Heart left ventricle (tissue), 16 donors: ENCODE measurements at regions not wholly inside any gene's neighbourhood (a gene's known extent, or its start where the extent isn't known, plus 50 kb on each side); places are given as distances from the start of the nearest gene placed in this dataset.

ENCODE experiments used
- ATAC-seq, 4 donors: fragments of 200-7000 bp; cut with Tn5 transposase; one replicate each; pipeline ENCODE4 v1.9.1; 2020 to 2022; ENCODE audit warnings: moderate library complexity in 4 of 4, mild to moderate bottlenecking in 3 of 4, moderate number of reproducible peaks in 1 of 4
- DNase-seq, 5 donors: peaks; one replicate each; pipeline ENCODE4 v3.0.0-alpha.2; 2020
- H3K27ac ChIP-seq, 12 donors: fragments of 200-600 bp; sonication (generic) in 4 of 12; one replicate each; pipeline versions ENCODE4 v1.5.0 to v1.8.0; 2016 to 2022; ENCODE audit warnings: mild to moderate bottlenecking in 2 of 12
- H3K27me3 ChIP-seq, 9 donors: fragments of 200-600 bp; sonication (generic) in 2 of 9; one replicate each; pipeline versions ENCODE4 v1.5.1 to v1.8.0; 2016 to 2022; ENCODE audit warnings: mild to moderate bottlenecking in 3 of 9
- H3K36me3 ChIP-seq, 9 donors: fragments of 200-600 bp; sonication (generic) in 2 of 9; one replicate each; pipeline versions ENCODE4 v1.5.0 to v1.8.0; 2018 to 2022; ENCODE audit warnings: mild to moderate bottlenecking in 2 of 9
- H3K4me1 ChIP-seq, 12 donors: fragments of 200-600 bp; sonication (generic) in 4 of 12; one replicate each; pipeline versions ENCODE4 v1.5.0 to v1.8.0; 2016 to 2022; ENCODE audit warnings: mild to moderate bottlenecking in 3 of 12
- H3K4me3 ChIP-seq, 12 donors: fragments of 200-600 bp; sonication (generic) in 4 of 12; one replicate each; pipeline versions ENCODE4 v1.5.0 to v1.8.0; 2017 to 2022; ENCODE audit warnings: mild to moderate bottlenecking in 9 of 12, moderate library complexity in 4 of 12
- H3K9me3 ChIP-seq, 12 donors: fragments of 200-600 bp; sonication (generic) in 4 of 12; one replicate each; pipeline versions ENCODE4 v1.5.0 to v1.8.0; 2016 to 2022; ENCODE audit warnings: mild to moderate bottlenecking in 1 of 12
- POLR2A ChIP-seq, 2 donors: fragments of 450-650 bp; IDR thresholded peaks; one replicate each; pipeline ENCODE4 v1.6.1; 2017; ENCODE audit warnings: antibody characterized with exemption in 2 of 2, mild to moderate bottlenecking in 2 of 2, moderate library complexity in 2 of 2
- WGBS, 4 donors: extraction: QIAGEN DNeasy Blood & Tissue Kit in 2 of 4; methylation state at CpG; one replicate each; pipeline versions ENCODE4 v1.1.5 to v1.1.7; 2013 to 2018; 5-methylcytosine and 5-hydroxymethylcytosine counted together
- intact Hi-C, 10 donors: fragments of 100-400 bp; cut with DNase I; formaldehyde crosslinking; loops; one replicate each; pipeline versions ENCODE4 v1.11.1 to v1.14.2; 2022
- TF ChIP-seq, protein P1 (sequence below), 12 donors: fragments of 200-600 bp; sonication (generic) in 4 of 12; IDR thresholded peaks; one replicate each; pipeline versions ENCODE4 v1.5.0 to v1.8.0; 2018 to 2022; ENCODE audit warnings: antibody characterized with exemption in 12 of 12, mild to moderate bottlenecking in 5 of 12
- donor health status: ischemic (EF 13 %, LVEDD 7.1; RV severe dilation, severe dysfunction).
- donor health status: healthy with polysubstance abuse.
- donor health status: DM: no; HTN: yes; CAD: no.
- donor health status: DM: no; HTN: no; CAD: no.
- donor health status: ischemic (EF 25% LVEDD 6.9; RV normal size, moderate dysfunction).
- donor health status: ischemic (EF 25% LVEDD 5.7; RV mildly dilated, moderate dysfunction).
- donor health status: healthy.
- donor health status: DM: yes; HTN: yes; CAD: no.
- donor health status: ischemic (EF 35%, LVEDD 5.7; RV mildly dilated, moderate dysfunction).
- donor health status: nonischemic (EF 11% LVEDD 7.7; RV severe dilation, severe dysfunction).
- donor health status: DM: yes; HTN: yes; CAD: no.
- donor health status: PGD.
- donor health status: ischemic (EF 29% LVEDD 5.4; RV normal size, mild dysfunction).
- donor health status: nonischemic (EF 23%, LVEDD 6.1; RV moderate dilation, normal function).

GRCh38 chrX:10944136-10944885 lies 166.8 kb upstream of the HCCS start:
- H3K27ac ChIP-seq, result no peak overlapping the region
- no peak for ATAC-seq
- H3K27me3 ChIP-seq, result no peaks in the 10 kb centered on the region
- TF ChIP-seq, protein P1, sequence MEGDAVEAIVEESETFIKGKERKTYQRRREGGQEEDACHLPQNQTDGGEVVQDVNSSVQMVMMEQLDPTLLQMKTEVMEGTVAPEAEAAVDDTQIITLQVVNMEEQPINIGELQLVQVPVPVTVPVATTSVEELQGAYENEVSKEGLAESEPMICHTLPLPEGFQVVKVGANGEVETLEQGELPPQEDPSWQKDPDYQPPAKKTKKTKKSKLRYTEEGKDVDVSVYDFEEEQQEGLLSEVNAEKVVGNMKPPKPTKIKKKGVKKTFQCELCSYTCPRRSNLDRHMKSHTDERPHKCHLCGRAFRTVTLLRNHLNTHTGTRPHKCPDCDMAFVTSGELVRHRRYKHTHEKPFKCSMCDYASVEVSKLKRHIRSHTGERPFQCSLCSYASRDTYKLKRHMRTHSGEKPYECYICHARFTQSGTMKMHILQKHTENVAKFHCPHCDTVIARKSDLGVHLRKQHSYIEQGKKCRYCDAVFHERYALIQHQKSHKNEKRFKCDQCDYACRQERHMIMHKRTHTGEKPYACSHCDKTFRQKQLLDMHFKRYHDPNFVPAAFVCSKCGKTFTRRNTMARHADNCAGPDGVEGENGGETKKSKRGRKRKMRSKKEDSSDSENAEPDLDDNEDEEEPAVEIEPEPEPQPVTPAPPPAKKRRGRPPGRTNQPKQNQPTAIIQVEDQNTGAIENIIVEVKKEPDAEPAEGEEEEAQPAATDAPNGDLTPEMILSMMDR (IDR thresholded peaks at IDR 0.05), result no peak
- TF ChIP-seq POLR2A (IDR thresholded peaks at IDR 0.05), result no peak
- H3K4me3 ChIP-seq, result no peak overlapping the region
- no peak for DNase-seq
- H3K9me3 ChIP-seq, result no peaks in the 10 kb centered on the region
- WGBS, 4 donors, result 62 to 90% (median 79%) methylated on average over 8 of the region's 8 CpGs
- H3K36me3 ChIP-seq, result no peaks in the 10 kb centered on the region
- intact Hi-C loops, result no loop called here
- H3K4me1 ChIP-seq, result no peaks in the 10 kb centered on the region

DNA sequence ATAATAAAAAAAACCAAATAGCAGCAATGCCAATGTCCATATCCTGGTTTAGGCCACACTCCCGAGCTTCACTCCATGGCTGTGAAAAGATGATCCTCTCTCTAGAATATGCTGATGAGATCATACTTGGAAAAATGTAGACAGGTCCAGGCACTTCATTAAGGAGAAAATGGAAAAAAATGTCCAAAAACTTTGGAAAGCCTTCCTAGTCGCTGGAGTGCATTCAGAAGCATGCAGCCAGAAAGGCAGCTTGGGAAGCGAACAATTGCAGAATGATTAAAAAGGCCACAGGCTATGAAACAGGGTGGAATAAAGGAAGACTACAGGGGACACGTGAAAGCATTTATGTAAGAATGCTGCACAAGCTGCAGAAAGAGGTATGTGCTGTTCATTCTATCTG lies 165.6 kb upstream of the HCCS start:
- 53 to 82% (median 66%) methylated on average over 4 of the region's 4 CpGs for WGBS, 4 donors
- intact Hi-C loops, result no loop called here
- H3K4me1 ChIP-seq, result no peaks in the 10 kb centered on the region
- no peaks in the 10 kb centered on the region for H3K27me3 ChIP-seq
- no peak overlapping the region for H3K27ac ChIP-seq
- H3K9me3 ChIP-seq, result no peaks in the 10 kb centered on the region
- no peaks in the 10 kb centered on the region for H3K36me3 ChIP-seq
- no peak for TF ChIP-seq POLR2A (IDR thresholded peaks at IDR 0.05)
- TF ChIP-seq, protein P1 (IDR thresholded peaks at IDR 0.05), result no peak
- DNase-seq (no peak), ATAC-seq (peak in 1 of 4 donors; percentile 47)
- H3K4me3 ChIP-seq, result no peak overlapping the region

DNA sequence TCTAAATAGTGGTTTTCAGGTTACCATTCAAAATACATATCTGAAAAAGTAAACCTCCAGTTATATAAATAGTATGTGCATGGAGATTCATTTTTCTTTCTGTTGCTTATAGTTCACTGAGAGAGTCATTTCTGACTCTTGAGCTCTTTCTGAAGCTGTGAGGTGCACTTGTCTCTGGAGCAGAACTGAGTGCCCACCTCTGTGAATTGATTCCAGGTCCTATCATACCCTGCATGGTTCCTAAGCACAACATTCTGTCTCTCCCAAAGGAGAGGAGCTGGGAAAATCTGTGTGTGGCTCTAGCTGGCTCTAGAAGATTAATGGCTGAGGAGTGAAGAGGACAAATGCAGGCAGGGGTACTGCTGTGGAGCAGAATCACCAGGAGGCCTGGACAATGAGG lies 161.6 kb upstream of the HCCS start:
- no peak for TF ChIP-seq POLR2A (IDR thresholded peaks at IDR 0.05)
- TF ChIP-seq, protein P1 (IDR thresholded peaks at IDR 0.05), result no peak
- Histone ChIP-seq H3K27me3 (no peaks in the 10 kb centered on the region), H3K36me3 (no peaks in the 10 kb centered on the region), H3K27ac (no peak overlapping the region), H3K4me3 (no peak overlapping the region), H3K4me1 (no peaks in the 10 kb centered on the region), H3K9me3 (peaks cover 0 to 12% (median 0%) of the 10 kb centered on the region in 12 donors)
- DNase-seq (no peak), ATAC-seq (no peak)
- intact Hi-C loops, result no loop called here

- no peak for DNase-seq
- TF ChIP-seq, protein P1 (IDR thresholded peaks at IDR 0.05), result no peak
- no peak for TF ChIP-seq POLR2A (IDR thresholded peaks at IDR 0.05)
- H3K4me3 ChIP-seq, result no peak overlapping the region
- peaks cover 0 to 34% (median 9%) of the 10 kb centered on the region in 12 donors for H3K9me3 ChIP-seq
- H3K36me3 ChIP-seq, result no peaks in the 10 kb centered on the region
- H3K27me3 ChIP-seq, result no peaks in the 10 kb centered on the region
- 57 to 62% (median 59%) methylated on average over 5 of the region's 5 CpGs for WGBS, 4 donors
- no peak for ATAC-seq
- H3K27ac ChIP-seq, result no peak overlapping the region
- H3K4me1 ChIP-seq, result no peaks in the 10 kb centered on the region
- intact Hi-C loops, result no loop called here
Measured at GRCh38 chrX:10952619-10953018, 158.5 kb upstream of the HCCS start.
